HG03432 (cell line): ENCODE measurements at regions not wholly inside any gene's neighbourhood (a gene's known extent, or its start where the extent isn't known, plus 50 kb on each side); places are given as distances from the start of the nearest gene placed in this dataset.

Experiments
- ATAC-seq: cut with Tn5 transposase; IDR thresholded peaks from one replicate; pipeline ENCODE4 v1.9.1; 2021; ENCODE audit warnings: mild to moderate bottlenecking, moderate library complexity; ENCODE audit not compliant: unreplicated experiment

DNA sequence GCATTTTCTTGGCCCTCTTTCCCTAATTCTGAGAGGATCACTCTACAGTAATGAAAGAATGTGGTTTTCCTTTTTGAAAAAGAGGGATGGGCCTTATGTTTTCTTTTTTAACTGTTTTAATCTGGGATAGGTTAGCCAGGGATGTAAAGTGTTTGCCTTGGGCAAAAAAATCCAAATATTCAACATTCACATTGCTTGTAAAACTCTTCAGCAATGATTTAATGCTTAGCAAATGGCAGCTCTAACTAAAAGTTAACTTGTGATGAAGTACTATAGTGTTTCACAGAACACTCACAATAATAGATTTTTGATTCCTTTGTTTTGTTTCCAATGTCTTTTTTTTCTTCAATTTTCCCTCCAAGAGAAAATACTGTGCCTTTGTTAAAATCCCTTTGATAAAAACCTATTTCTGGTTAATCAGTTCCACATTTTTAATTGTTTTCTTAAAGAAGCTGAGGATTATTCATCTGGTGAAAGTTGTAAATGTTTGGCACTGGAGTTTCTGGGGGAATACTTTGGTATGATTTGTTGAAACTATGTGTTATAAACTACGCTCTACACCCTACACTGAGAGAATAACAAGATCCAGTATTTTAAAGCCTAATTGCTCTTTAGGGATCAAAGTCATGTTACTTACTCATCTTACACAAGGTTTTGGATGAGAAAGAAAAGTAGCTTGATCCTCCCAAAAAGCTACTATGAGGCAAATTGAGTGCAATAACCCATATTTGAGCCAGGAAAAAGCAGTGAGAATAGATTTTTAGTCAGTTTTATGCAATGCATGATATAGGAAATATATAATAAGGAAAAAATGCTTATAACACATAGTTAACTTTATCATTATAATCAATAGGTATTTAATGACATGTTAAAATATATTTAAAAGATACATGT, 335.8 kb downstream of the EPHA7 start:
- ATAC-seq: no peak

DNA sequence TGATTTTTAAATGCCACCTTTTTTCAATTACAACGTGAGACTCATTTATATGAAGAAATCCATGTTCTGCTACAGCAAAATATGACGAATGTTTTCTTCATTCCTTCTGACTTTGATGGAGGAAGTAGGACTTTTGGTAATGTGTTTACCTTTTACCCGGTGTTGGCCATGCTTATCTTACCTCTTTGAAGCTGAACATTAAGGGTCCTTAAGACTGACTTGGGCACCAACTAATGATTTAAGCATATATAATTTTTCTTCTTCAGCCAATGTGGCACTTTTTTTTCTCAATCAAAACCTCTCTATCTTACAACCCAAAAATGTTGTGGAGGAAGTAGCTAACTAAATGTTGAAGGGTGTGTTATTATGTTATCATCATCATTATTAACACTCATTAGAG, 337.5 kb downstream of the EPHA7 start:
- no peak for ATAC-seq

DNA sequence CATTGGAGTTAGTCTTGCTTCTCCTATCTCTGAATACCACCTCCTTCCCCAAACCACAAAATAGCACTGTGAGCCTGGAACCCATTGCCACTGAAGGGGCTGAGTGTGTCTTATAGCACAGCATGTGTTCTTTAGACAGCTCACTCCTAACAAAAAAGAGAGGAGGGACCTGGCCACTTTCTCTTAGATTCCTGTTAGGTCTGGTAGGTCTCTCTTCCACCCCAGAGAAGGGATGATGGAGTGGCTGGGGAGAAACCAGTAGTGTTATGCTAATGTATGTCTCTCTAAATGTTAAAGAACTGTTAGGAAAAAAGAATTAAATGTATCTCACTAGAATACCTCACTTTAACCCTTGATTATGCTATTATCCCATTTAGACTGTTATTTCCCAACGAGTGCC, 340.3 kb downstream of the EPHA7 start:
- no peak for ATAC-seq

DNA sequence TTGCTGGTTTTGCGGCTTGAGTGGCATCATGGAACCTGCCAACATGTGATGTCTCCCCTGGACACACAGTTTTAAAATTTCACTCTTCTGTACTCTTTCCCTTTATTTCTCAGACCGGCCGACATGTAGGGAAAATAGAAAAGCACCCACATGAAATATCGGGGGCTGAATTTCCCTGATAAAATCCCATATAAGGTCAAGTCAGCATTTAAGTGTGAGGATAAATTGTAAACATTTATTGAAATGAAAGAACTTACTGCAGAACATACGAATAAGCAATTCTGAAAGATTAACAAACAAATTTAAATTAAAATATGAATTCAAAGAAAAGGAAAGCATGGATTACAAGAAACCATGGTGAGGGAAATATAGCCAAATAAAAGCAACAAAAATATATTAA, 345.5 kb downstream of the EPHA7 start:
- no peak for ATAC-seq

DNA sequence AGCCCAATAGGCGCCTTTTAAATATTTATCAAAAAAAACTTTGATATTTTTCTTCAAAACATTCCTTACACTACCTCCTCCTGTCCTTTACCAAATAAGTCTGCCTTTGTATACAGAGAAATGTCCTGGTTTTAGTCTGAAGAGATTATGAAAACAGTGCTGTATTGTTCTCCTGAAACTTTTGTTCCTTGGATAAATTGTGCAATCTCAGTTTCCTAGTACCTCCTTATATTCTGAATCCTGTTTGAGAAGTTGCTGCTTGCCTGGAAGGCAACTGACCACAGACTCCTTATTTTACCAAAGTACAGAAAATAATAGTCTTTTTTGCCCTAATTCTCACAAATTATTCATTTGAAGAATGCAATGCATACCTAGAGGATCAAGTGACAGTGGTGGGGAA, 349.5 kb downstream of the EPHA7 start:
- ATAC-seq: no peak

DNA sequence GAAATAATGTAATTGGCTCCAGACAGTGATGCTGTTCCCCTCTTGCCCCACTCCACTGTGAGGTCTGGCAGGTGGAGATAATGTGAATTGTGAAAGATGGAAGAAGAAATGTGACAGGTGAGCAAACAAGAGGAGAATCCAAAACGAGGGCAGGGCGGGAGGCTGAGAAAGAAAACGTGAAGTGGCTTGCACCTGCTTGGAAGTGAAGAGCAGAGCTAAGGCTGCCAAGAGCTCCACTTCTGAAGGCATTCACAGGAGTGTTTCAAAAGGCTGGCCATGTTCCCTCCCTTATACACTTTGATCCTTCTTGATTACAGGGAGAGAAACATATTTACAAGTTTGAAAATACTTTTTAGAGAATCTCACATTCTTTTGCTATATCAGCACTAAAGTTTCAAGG, 359.4 kb downstream of the EPHA7 start:
- ATAC-seq: no peak

DNA sequence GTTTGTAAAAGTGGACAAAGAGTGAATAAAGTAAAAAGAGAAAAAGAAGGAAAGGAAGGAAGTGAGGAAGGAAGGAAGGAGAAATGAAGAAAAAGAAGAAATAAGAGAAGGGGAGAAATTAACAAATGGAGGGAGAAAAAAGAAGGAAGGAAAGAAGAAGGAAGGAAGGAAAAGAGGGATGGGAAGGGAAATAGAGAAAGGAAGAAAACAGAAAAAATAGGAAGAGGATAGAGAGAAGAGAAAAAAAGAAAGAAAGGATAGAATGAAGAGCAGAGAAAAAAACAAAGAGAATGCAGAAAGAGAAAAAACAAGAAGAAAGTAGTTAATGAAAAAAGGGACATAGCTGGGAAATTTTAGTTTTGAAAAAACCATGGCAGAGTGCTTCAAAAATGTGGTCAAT, 361.8 kb downstream of the EPHA7 start:
- ATAC-seq: no peak

DNA sequence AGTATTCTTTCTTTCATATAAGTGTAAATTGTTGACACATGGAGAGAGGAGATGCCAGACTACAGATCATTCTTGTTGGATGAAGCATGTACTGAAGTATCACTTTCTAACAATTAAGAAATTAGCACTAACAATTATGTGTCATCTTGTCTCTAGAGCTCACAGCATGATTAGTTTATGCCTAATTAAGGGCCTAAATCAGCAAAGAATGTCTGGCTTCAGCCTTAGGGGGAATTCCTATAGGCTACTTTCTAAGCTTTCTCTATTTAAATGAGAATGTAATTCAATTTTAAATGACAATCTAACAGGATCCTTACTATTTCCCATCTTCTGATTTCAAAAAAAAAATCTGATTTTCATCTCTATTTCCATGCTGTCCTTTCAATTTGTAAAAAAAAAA, 371.0 kb downstream of the EPHA7 start:
- no peak for ATAC-seq

DNA sequence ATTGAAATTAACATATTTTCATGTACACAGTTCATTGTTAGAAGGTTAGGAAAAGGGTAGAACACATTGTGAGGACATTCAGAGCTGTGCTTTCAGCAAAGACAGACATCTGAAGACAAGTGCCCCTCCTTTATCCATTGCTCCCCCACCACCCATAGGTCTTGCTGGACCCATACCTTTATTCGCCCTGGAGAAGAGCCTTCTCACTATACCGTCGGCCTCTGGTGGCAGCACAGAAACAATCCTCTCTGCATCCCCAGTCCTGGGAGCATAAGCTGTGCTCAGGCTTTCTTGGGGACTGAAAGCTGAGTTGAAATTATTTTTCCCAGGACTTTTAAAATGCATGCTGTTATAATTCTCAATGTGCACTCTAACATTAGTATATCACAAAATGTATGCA, 372.3 kb downstream of the EPHA7 start:
- ATAC-seq: no peak

DNA sequence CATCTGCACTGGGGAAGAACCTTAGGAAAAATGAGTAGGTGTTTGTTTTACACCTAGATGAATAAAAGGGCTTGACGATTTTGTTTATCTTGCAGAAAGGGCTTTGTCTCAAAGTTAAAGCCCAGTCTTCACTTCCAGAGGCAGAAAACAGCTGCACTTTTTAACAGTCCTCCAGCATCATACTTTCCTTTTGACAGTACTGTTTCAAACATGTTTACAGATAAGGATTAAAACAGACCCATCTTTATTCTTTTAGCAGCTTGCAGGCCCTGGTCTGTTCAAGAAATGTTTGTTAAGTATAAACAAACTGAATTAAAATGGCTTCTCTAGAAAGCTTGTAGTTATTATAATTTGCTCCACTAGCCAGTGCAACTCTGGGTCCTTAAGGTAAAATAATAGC, 374.2 kb downstream of the EPHA7 start:
- no peak for ATAC-seq

DNA sequence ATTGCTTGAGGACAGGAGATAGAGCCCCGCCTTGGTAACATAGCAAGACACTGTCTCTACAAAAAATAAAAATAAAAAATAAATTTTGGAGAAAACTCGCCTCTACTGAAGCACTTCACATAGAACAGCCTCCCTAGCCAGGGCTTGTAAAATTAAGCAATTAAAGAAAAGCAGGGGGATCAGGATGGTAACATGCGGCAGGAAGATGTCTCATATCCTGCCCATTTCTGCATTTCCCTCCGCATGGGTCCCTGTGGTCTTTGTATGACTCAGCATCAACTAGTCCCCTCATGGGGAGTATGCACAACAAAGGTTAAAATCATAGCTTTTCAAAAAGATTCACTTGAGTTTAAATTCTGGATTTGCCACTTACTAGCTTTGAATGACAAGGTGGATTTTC, 379.0 kb downstream of the EPHA7 start:
- peak; percentile 71 for ATAC-seq

DNA sequence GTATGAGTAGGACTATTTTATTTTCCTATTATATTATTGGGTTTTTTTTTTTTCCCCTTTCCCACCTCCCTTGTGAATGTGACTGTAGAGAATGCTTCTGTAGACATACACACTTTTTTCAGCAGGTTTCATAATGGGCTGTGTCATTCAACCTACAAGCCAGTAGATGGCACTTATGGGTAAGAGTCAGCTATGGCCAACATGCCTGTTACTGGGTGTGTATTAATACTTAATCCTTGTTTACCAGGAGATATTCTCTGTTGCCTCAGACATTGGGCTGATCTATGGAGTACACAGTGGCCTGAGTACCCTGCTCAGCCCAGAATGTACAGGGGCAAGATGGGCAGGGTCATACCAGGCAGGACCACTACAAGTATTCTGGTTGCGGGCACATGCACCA, 382.5 kb downstream of the EPHA7 start:
- no peak for ATAC-seq

DNA sequence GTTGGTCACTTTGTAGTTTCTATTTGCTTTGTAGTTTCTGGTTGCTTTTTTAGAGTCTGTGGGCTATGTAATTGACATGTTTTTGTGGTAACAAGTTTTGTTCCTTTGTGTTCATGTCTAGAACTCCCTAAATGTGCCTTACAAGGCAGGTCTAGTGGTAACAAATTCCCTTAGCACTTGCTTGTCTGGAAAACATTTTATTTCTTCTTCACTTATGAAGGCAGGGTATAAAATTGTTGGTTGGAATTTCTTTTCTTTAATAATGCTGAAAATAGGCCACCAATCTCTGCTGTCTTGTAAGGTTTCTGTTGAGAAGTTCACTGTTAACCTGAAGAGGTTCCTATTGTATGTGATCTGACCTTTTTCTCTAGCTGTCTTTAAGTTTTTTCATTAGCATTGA, 383.6 kb downstream of the EPHA7 start:
- no peak for ATAC-seq

DNA sequence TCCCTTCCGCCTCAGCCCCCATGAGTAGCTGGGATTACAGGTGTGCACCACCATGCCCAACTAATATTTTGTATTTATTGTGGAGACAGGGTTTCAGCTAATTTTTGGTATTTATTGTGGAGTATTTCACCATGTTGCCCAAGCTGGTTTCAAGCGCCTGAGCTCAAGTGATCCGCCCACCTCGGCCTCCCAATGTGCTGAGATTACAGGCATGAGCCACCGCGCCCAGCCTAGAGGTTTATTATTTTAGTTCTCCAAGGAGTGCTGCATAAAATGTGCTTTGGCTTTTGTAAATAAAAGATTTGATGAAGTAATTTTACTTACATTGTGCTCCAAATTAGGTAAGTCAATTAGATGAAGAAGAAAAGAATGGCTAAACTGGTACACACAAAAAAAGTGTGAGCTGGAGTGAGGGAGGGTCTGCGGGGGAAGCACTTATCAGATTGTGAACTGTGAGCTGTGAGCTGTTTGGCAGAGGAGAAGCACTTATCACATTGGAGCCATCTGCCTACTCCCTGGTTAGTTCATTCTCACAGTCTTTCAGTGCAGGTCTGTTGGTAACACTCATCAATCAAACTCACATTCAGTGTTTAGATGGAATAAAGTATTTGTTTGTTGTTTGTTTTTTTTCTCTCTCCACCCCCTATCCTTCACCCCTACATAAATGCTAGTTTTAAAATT, 398.0 kb downstream of the EPHA7 start:
- ATAC-seq: no peak

DNA sequence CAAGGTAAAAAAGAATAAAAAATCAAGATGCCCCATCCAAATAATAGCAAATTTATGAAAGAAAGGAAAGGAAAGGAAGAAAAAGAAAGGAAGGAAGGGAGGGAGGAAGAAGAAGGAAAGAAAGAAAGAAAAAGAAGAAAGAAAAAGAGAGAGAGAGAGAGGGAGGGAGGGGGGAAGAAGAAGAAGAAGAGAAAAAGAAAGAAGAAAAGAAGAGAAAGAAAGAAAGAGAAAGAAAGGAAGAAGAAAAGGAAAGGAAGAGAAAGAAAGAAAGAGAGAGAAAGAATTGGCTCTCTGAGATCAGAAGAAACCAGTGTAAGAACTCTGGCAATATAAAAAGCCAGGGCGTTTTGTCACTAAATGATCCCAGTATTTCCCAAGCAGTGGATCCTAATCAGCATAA, 401.7 kb downstream of the EPHA7 start:
- ATAC-seq: no peak

DNA sequence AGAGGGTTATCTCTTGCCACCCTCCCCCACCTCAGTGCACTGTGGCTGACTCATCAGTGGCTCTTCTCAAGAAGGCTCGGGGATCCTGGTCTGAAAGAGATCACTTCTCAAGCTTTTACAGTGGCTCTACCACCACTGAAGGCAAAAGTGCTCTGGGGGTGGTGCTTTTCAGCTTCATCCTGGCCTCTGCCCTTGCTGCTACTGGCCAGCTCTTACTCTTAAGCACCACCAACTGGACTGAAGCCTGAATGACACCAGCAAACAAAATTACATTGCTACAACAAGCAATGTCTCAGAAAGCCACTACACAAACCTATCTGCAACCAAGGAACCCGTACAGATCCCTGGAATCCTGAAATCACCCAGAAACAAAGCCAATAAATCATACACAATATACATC, 402.1 kb downstream of the EPHA7 start:
- ATAC-seq: no peak

DNA sequence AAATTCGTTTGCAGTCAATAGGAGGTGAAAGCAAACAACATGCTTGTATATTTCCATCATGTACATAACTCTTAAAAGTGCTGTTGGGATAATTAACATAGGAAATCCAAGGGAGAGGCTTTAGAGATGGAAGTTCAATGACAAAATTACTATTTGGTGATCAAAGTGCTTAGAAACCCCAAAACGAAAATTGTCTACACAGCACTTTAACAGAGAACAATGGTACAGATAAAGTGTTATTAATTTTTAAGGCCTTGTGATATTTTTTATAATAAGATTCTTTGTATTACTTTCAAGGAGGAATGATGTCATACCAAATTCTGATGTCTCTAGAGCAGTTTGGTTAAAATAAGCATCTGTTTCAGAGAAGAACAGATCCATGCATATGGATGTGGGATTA, 406.3 kb downstream of the EPHA7 start:
- ATAC-seq: no peak

DNA sequence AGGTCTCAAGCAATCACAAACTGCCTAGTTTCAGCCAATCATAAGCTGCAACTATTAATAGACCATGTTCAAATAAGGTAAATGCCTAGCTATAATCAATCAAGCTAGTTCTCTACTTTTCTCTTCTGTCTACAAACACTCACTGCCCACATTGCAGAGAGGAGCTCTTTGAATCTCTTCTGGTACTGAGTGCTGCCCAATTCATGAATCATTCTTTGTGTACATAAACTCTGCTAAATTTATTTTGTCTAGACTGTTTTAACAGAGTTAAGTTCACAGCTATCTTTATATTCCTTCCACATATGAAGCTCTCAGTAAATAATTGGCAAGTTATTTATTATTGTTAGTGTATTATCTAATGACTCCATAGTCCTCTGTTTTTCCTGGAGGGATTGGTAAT, 411.0 kb downstream of the EPHA7 start:
- ATAC-seq: no peak

DNA sequence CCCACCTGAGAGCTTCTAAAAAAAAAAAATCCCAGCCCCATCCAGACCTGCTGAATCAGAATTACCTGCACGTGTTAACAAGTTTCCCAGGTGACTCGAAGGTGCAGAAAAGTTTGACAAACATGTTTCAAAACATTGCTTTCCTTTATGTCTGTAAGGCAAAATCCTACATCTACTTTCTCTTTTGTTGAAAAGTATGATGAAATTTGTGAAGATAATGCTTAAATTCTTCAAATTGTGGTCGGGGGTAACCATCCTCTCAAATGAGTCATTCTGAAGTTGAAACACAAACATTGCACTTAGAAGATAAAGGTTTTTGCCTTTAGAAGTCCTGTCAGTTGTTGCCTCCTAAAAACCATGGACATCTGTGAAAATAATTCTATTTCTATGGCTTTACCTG, 429.7 kb downstream of the EPHA7 start:
- no peak for ATAC-seq

DNA sequence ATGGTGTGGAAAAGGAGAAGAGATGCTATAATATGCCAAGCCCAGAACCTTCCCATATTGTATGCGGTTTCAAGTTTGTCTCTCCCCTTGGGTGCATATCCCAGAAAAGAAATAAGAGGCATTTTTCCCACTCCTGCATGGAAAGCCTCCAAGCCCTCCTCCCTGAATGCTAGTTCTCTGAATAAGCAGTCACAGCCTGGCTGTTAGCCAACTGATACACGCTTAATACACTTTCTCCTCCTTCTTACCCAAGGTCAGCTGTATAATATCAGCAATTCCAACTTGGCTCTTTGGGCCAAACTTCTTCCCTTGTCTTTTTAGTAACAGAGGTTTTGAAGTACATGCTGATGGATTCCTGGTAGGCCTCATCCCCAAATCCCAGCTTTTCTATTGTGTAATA, 440.1 kb downstream of the EPHA7 start:
- ATAC-seq: no peak

DNA sequence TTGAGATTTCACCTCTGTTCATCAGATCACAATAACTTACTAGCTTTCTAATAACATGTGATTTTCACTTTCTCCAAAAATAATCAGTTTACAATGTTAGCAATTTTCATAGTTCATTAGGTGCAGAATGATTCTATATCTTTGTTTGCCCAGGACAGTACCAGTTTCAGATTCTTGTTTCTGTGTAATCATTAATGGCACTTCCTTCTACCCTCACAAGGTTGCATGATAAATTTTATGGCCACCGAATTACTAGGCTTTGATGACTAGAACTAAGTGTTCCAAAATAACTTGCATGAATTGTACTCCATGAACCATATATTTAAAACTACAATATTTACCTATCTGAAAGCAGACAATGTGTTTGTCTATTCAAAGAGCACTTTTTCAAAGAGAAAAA, 442.3 kb downstream of the EPHA7 start:
- peak; percentile 78 for ATAC-seq

DNA sequence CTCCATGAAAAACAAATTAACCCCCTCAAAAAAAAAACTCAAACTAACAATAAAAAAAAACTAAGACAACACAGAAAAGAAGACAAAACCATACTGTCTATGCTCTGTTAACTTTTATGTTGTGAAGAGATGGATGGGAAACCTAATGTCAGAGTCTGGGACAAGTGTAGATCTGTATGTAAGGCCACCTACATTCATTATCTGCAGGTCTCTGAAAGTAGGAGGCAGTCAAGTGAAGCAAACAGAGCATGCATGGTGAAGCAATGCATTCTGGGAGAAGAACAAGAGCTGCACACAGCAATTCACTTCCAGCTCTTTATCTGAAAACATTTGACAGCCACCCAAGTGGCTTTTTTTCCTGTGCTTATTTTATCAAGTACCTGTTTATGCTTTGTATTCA, 452.0 kb downstream of the EPHA7 start:
- ATAC-seq: peak; percentile 42

DNA sequence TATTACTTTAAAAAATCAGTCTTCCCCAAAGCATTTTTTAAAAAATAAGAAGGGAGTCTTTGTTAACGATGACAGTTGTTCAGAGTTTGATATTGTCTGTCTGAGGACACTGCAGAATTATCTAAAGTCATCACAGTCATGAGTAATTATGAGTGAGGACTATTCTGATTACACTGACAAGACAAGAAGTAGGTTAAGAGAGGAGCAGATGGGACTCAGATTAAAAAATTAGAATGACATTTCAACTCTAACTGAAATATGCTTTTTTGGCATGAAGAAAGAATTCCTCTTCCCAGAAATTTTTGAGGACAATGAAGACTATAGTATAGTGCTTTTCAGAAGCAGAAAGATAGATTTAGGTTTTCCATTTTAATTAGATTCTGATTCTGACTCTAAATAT, 456.5 kb downstream of the EPHA7 start:
- ATAC-seq: no peak
